Urinary bladder (tissue), 3 donors: ENCODE measurements at regions not wholly inside any gene's neighbourhood (a gene's known extent, or its start where the extent isn't known, plus 50 kb on each side); places are given as distances from the start of the nearest gene placed in this dataset.
"Not testable (repeated sequence)": the region's sequence is repeated elsewhere in the genome, so short reads cannot be mapped to it uniquely, and the experiment has no call there.

ENCODE experiments used
- DNase-seq: peaks from one replicate; pipeline ENCODE4 v3.0.0-alpha.2; 2015; ENCODE audit errors: extremely low spot score
- H3K27ac ChIP-seq: one replicate; pipeline ENCODE4 v1.5.1; 2013; ENCODE audit warnings: low read depth, mild to moderate bottlenecking, moderate library complexity
- H3K36me3 ChIP-seq: one replicate; pipeline ENCODE4 v1.6.1; 2013; ENCODE audit warnings: mild to moderate bottlenecking, moderate library complexity; ENCODE audit not compliant: insufficient read depth
- H3K4me1 ChIP-seq: one replicate; pipeline ENCODE4 v1.6.1; 2013; ENCODE audit warnings: mild to moderate bottlenecking, moderate library complexity; ENCODE audit not compliant: insufficient read depth
- H3K4me3 ChIP-seq: one replicate; pipeline ENCODE4 v1.5.1; 2013; ENCODE audit warnings: low read depth, low read length
- WGBS: extraction: QIAGEN DNeasy Blood & Tissue Kit; methylation state at CpG from one replicate; pipeline ENCODE4 v1.1.7; 2013; 5-methylcytosine and 5-hydroxymethylcytosine counted together
- donor health status: healthy with polysubstance abuse.
- donor health status: healthy.

DNA sequence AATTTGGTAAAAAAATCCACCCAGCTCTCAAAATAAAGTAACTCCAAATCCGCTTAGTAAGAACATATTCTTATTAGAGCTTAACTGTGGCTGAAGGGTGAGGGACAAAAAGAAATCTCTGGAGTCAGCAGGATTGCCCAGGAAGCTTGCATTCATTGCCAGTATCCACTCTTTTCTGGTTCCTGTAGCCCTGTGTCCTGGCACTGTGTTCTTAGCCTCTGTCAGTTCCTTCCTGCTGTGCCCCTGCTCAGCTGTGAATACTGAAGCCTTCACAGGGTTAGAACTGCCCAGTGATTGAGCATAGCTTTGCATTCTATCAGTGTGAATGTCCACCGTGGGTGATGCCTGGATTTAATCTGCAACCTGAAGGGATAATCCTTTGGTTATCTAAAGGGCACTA is 266.9 kb upstream of the PELI2 start:
- Histone ChIP-seq H3K4me3 (no peak overlapping the region), H3K4me1 (no peaks in the 10 kb centered on the region), H3K27ac (no peak overlapping the region), H3K36me3 (no peaks in the 10 kb centered on the region)
- WGBS: 47% methylated on average over 2 of the region's 2 CpGs
- DNase-seq: no peak

DNA sequence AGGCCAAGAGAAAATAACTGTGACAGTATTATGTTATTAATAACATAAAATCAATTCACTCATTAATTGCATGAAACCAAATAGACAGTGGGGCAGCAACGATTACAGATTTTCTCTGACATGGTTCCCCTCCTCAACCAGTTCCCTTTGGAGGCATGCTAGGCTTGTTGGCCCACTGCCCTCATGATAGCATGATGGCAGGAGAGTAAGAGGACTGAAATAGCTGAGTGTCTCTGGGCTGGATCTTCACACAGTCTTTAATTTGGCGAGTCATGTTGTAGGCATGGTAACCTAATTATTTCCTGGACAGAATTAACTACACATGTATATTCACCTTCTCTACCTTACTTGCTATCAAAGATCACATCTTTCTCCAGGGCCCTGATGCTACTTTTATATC is 266.2 kb upstream of the PELI2 start:
- DNase-seq: no peak
- WGBS: 85% methylated on average over 2 of the region's 2 CpGs
- no peak overlapping the region for H3K4me3 ChIP-seq
- H3K36me3 ChIP-seq: no peaks in the 10 kb centered on the region
- no peak overlapping the region for H3K27ac ChIP-seq
- no peaks in the 10 kb centered on the region for H3K4me1 ChIP-seq

DNA sequence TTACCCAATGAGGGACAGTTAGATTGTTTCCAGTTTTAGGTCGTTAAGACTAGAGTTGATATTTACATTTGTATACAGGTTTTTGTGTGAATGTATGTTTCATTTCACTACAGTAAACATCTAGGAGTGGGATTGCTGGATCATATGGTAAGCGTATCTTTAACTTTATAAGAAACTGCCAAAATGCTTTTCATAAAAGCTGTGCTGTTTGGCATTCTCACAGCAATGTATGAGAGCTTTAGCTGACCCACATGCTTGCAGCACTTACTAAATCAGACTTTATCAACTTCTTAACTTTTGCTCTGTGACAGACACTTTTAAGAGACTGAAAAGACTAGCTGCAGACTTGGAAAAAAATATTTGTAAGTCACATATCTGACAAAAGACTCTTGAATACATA is 262.5 kb upstream of the PELI2 start:
- H3K4me3 ChIP-seq: no peak overlapping the region
- no peaks in the 10 kb centered on the region for H3K4me1 ChIP-seq
- 48% methylated on average over 2 of the region's 2 CpGs for WGBS
- no peak overlapping the region for H3K27ac ChIP-seq
- no peaks in the 10 kb centered on the region for H3K36me3 ChIP-seq
- DNase-seq: no peak

DNA sequence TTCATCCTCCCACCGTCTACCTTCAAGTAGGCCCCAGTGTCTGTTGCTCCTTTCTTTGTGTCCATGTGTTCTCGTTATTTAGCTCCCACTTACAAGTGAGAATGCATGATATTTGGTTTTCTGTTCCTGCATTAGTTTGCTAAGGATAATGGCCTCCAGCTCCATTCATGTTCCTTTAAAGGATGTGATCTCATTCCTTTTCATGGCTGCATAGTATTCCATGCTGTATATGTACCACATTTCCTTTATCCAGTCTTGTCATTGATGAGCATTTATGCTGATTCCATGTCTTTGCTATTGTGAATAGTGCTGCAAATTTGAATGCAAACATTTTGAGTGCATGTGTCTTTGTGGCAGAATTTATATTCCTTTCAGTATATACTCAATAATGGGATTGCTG is 259.6 kb upstream of the PELI2 start:
- no peak overlapping the region for H3K4me3 ChIP-seq
- 95% methylated on average over 2 of the region's 2 CpGs for WGBS
- DNase-seq: no peak
- no peaks in the 10 kb centered on the region for H3K36me3 ChIP-seq
- no peak overlapping the region for H3K27ac ChIP-seq
- no peaks in the 10 kb centered on the region for H3K4me1 ChIP-seq

DNA sequence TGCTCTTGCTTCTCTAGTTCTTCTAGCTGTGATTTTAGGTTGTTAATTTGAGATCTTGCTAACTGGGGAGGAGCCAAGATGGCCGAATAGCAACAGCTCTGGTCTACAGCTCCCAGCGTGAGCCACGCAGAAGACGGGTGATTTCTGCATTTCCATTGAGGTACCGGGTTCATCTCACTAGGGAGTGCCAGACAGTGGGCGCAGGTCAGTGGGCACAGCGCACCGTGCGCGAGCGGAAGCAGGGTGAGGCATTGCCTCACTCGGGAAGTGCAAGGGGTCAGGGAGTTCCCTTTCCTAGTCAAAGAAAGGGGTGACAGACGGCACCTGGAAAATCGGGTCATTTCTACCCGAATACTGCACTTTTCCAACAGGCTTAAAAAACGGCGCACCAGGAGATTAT is 256.6 kb upstream of the PELI2 start:
- not testable (repeated sequence) for H3K27ac ChIP-seq, H3K4me1 ChIP-seq, H3K36me3 ChIP-seq, H3K4me3 ChIP-seq, DNase-seq
- 95% methylated on average over 17 of the region's 17 CpGs for WGBS

DNA sequence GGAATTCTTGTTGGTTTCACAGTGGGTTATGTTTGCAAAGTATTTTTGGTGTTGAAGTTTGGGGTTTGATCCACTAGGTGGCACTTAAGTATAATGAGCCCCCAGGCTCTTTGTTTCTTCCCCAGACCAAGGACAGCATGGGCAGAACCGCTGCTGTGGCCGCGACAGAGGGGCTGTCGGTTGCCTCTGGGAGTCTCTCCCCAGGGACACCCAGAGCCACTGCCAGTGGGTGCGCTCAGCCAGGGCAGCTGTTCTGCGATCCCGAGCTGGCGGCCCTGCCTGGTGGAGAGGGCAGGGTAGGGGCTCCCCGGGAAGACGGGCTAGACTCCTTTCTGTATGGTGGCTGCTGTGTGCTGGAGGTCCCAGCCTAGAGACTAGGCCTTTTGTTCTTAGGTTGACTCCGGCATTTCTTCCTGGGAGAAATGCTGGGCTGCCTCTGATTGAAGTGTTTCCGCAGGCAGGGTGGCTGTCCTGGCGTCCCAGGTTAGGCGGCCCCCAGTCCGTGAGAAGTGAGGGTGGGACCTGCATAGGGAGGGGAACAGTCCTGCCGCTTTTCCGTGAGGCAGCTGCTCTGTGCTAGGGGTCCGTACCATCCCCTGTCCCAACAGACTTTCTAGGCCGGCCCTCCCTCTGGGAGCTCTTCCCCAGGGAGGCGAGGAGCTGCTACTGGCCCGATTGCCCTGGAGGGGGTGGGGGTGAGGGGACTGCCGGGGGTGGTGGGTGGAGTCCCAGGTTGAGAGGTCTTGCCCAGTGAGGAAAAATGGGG is 253.1 kb upstream of the PELI2 start:
- no peak overlapping the region for H3K4me3 ChIP-seq
- H3K4me1 ChIP-seq: no peaks in the 10 kb centered on the region
- no peak overlapping the region for H3K27ac ChIP-seq
- DNase-seq: no peak
- H3K36me3 ChIP-seq: no peaks in the 10 kb centered on the region
- WGBS: 93% methylated on average over 22 of the region's 22 CpGs

DNA sequence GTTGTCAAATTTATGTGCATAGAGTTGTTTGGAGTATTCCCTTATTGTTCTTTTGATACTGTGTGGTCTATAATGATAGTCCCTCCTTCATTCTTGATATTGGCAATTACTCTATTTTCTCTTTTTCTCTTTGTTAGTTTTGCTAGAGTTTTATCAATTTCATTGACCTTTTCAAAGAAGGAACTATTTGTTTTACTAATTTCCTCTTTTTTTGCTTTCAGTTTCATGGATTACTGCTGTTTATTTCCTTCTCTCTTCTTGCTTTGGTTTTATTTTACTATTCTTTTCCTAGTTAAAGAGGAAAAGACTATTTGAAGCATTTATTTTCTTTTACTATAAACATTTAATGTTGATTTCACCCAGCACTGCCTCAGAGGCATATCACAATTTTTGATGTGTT is 250.9 kb upstream of the PELI2 start:
- Histone ChIP-seq H3K27ac (no peak overlapping the region), H3K4me1 (no peaks in the 10 kb centered on the region), H3K36me3 (no peaks in the 10 kb centered on the region), H3K4me3 (no peak overlapping the region)
- no peak for DNase-seq

DNA sequence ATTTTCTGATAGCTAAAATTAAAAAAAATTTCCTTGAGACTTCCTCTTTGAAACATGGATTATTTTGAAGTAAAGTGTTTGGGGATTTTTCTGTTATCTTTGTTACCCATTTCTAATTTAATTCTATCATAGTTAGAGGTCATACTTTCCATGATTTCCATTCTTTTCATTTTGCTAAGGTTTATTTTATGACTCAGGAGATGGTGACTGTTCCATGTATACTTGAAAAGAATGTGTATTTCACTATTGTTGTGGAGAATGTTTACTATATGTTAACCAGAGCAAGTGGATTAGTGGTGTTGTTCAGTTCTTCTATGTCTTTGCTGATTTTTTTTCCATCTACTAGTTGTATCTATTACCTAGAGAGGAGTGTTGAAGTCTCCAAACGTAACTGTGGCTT is 250.5 kb upstream of the PELI2 start:
- DNase-seq: no peak
- Histone ChIP-seq H3K27ac (no peak overlapping the region), H3K4me1 (no peaks in the 10 kb centered on the region), H3K4me3 (no peak overlapping the region), H3K36me3 (no peaks in the 10 kb centered on the region)
- 90% methylated on average over 1 of the region's 1 CpG for WGBS

DNA sequence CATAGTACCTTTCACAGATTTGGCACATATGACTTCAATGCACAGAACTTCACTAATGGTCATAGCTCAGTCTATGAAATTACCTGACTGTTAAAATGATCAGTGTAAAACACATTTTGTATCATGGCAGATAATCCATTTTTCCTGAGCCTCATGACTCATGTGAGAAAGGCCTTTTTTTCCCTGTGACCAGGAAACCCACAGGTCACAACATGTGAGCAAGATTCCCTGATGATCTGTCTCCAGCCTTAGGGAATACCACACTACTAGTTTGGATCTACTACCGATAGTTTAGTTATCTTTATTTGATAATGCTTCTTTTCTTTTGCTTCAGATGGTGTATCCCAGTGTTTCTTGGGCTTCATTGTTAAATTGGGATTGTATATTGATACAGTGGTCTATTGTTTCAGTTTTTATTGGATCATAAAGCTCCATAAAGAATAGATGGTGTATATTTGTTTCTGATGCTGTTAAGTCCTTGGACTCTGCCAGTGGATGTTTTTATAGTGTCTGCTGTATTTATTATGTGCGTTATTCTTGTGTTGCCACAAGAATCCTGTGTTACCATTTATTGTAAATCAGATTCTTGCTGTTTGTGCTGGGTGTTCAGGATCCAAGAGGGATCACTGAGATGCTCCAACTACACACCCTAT is 248.7 kb upstream of the PELI2 start:
- H3K36me3 ChIP-seq: no peaks in the 10 kb centered on the region
- no peak overlapping the region for H3K27ac ChIP-seq
- no peak overlapping the region for H3K4me3 ChIP-seq
- 82% methylated on average over 2 of the region's 2 CpGs for WGBS
- no peak for DNase-seq
- H3K4me1 ChIP-seq: no peaks in the 10 kb centered on the region

DNA sequence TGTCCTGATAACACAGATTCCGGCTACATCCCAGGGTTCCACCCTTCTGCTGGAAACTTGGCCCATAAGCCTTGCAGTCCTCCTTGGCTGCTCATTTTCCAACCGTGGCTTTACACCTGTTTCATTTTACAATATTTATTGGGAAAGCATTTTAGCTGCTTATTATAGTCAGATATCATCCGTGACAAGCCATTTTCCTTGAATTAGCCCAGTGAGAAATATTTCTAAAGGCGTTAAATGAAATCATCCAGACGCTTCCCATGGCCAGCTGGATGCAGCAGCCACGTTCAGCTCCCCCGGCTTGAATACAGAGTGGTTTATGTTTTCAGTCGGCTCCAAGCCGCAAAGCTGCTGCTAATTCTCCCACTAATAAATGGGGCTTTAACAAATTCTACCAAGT is 245.0 kb upstream of the PELI2 start:
- no peak overlapping the region for H3K4me3 ChIP-seq
- no peaks in the 10 kb centered on the region for H3K36me3 ChIP-seq
- no peaks in the 10 kb centered on the region for H3K4me1 ChIP-seq
- no peak for DNase-seq
- WGBS: 56% methylated on average over 9 of the region's 9 CpGs
- H3K27ac ChIP-seq: no peak overlapping the region

DNA sequence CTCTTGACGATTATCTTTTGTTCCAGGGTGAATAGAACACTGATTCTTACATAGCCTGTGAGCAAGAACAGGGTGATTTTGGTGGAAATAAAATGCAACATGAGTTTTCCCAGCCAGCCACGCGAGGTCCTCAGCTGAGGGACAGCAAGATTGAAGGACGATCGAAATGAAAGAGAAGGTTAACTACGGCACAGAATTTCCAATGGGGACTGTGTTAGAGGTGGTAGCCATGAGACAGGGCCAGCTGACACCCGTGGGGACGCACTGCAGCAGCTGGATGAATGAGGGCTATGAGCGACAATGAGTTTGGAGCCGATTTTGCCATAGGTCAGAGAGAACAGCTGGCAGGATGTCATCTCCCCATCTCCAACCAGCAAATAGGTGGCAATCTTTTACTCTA is 243.4 kb upstream of the PELI2 start:
- no peak overlapping the region for H3K4me3 ChIP-seq
- WGBS: 75% methylated on average over 10 of the region's 10 CpGs
- DNase-seq: no peak
- H3K36me3 ChIP-seq: no peaks in the 10 kb centered on the region
- no peak overlapping the region for H3K27ac ChIP-seq
- H3K4me1 ChIP-seq: no peaks in the 10 kb centered on the region

DNA sequence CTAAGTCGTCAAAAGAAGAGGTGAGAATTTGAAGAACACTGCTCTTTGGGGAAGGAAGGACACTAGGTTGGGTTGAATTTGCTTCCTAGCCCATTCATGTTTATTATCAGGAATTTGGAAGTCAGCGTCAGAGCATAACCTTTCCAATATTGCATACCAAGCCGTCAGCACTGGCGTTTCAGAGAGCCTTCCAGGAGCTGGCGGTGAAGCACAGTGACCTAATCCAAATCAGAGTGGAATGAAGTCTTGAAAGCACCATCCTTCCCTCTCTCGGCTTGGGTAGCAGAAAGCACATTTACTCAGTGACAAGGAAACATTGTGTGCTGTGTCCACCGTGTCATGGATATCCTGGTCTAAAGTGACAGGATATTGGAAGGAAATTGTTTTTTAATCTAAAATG is 240.3 kb upstream of the PELI2 start:
- Histone ChIP-seq H3K4me1 (no peaks in the 10 kb centered on the region), H3K36me3 (no peaks in the 10 kb centered on the region), H3K27ac (no peak overlapping the region), H3K4me3 (no peak overlapping the region)
- 38% methylated on average over 7 of the region's 7 CpGs for WGBS
- DNase-seq: no peak

DNA sequence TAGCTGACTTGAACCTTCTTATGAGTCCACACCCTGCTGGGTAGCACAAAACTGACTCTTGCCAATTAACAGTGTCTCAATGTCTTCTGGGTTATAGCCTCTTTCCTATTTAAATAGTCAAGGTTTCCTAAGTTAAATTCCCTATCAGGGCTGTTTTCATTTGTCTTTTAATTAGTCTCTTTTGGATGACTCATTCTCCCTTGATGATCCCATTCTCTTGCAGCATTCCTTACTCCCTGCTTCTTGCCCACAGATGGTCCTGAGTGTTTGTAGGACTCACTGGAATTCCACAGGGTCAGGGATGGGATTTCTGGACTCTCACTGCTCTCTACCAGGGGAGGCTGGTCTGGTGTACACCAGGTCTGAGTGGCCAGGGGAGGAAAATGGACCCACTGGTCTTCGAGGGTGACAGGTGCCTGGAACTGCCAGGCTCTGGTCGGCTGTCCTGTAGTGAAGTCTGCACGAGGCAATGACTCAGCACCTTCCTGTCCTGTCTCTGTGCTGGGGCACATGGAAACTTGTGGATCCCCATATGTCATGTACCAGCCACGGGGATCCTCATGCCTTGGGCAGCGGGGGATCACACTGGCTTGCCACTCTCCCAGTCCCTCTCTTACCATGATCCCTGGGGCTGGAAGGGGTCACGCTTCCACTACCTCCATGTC is 236.5 kb upstream of the PELI2 start:
- no peak overlapping the region for H3K4me3 ChIP-seq
- DNase-seq: no peak
- no peaks in the 10 kb centered on the region for H3K36me3 ChIP-seq
- 81% methylated on average over 6 of the region's 6 CpGs for WGBS
- H3K27ac ChIP-seq: no peak overlapping the region
- H3K4me1 ChIP-seq: no peaks in the 10 kb centered on the region

DNA sequence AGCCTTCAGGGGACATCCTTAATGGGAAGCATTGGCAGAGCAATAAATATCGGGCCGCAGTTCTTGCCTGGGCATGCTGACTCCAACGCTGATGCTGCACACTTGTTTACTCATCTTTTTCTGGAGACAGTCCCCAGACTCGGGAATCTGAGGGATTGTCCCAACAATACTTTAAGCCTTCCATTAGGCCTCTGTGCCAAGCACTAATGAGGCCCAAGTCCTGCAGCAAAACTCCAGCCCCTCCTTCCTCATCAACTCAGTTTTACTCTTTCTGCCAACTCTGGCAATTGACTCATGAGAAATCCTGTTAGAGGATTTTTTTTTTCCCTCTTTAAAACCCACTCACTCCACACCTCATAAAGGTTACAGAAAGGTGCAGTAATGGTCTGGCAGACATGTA is 233.4 kb upstream of the PELI2 start:
- H3K4me1 ChIP-seq: no peaks in the 10 kb centered on the region
- H3K27ac ChIP-seq: no peak overlapping the region
- DNase-seq: no peak
- H3K4me3 ChIP-seq: no peak overlapping the region
- H3K36me3 ChIP-seq: no peaks in the 10 kb centered on the region
- 65% methylated on average over 4 of the region's 4 CpGs for WGBS
